LNCaP clone FGC (cell line): ENCODE measurements at regions not wholly inside any gene's neighbourhood (a gene's known extent, or its start where the extent isn't known, plus 50 kb on each side); places are given as distances from the start of the nearest gene placed in this dataset.

Experiments used
- DNase-seq: peaks from one replicate; pipeline ENCODE4 v3.0.0-alpha.2; 2011; ENCODE audit warnings: low read depth
- H3K4me3 ChIP-seq: 2 replicates; pipeline ENCODE4 v1.5.1; 2011; ENCODE audit warnings: mild to moderate bottlenecking, low read depth, low read length, control low read depth
- CTCF ChIP-seq: IDR thresholded peaks from 2 replicates; pipeline ENCODE4 v1.5.1; 2012; ENCODE audit warnings: mild to moderate bottlenecking; ENCODE audit not compliant: control insufficient read depth, insufficient read depth; ENCODE audit errors: extremely low read depth

GRCh38 chr20:18922251-18922650 lies 108.7 kb downstream of the SCP2D1 start:
- no peak overlapping the region for H3K4me3 ChIP-seq
- TF ChIP-seq CTCF, result no peak
- DNase-seq, result no peak

- H3K4me3 ChIP-seq, result no peak overlapping the region
- no peak for DNase-seq
- no peak for TF ChIP-seq CTCF
These were observed 109.3 kb downstream of the SCP2D1 start for GRCh38 chr20:18922898-18923297.

- no peak for DNase-seq
- H3K4me3 ChIP-seq, result no peak overlapping the region
- TF ChIP-seq CTCF, result no peak
These were observed 113.4 kb downstream of the SCP2D1 start for GRCh38 chr20:18926965-18927364.

GRCh38 chr20:18928626-18929025 lies 115.0 kb downstream of the SCP2D1 start:
- H3K4me3 ChIP-seq, result no peak overlapping the region
- TF ChIP-seq CTCF, result no peak
- DNase-seq, result no peak

- no peak overlapping the region for H3K4me3 ChIP-seq
- no peak for DNase-seq
- no peak for TF ChIP-seq CTCF
These were observed 116.2 kb downstream of the SCP2D1 start for GRCh38 chr20:18929800-18930199.

GRCh38 chr20:18943542-18943941 lies 130.0 kb downstream of the SCP2D1 start:
- H3K4me3 ChIP-seq, result no peak overlapping the region
- no peak for TF ChIP-seq CTCF
- no peak for DNase-seq

GRCh38 chr20:18956890-18957289 lies 143.3 kb downstream of the SCP2D1 start:
- H3K4me3 ChIP-seq, result no peak overlapping the region
- no peak for DNase-seq
- TF ChIP-seq CTCF, result no peak
